ENCODE measurements at regions not wholly inside any gene's neighbourhood (a gene's known extent, or its start where the extent isn't known, plus 50 kb on each side); places are given as distances from the start of the nearest gene placed in this dataset.

- DNase-seq (ENCODE audit: low read depth) = no peak
- no peak overlapping the region for H3K4me3 ChIP-seq (ENCODE audit: control insufficient read depth, low read depth, low read length)
- TF ChIP-seq CTCF (conservative IDR thresholded peaks at IDR 0.05; ENCODE audit: control insufficient read depth, insufficient read depth, low read depth, low read length) = no peak
Observed at GRCh38 chr20:60806354-60806753, 445.7 kb upstream of the CDH4 start.

GRCh38 chr20:60806824-60807223 lies 445.2 kb upstream of the CDH4 start:
- DNase-seq (ENCODE audit: low read depth) = no peak
- H3K4me3 ChIP-seq (ENCODE audit: control insufficient read depth, low read depth, low read length) = no peak overlapping the region
- no peak for TF ChIP-seq CTCF (conservative IDR thresholded peaks at IDR 0.05; ENCODE audit: control insufficient read depth, insufficient read depth, low read depth, low read length)

- no peak for DNase-seq (ENCODE audit: low read depth)
- no peak overlapping the region for H3K4me3 ChIP-seq (ENCODE audit: control insufficient read depth, low read depth, low read length)
- no peak for TF ChIP-seq CTCF (conservative IDR thresholded peaks at IDR 0.05; ENCODE audit: control insufficient read depth, insufficient read depth, low read depth, low read length)
Observed at GRCh38 chr20:60808003-60808672, 443.9 kb upstream of the CDH4 start.

- DNase-seq (ENCODE audit: low read depth) = no peak
- TF ChIP-seq CTCF (conservative IDR thresholded peaks at IDR 0.05; ENCODE audit: control insufficient read depth, insufficient read depth, low read depth, low read length) = no peak
- no peak overlapping the region for H3K4me3 ChIP-seq (ENCODE audit: control insufficient read depth, low read depth, low read length)
Observed at GRCh38 chr20:60808701-60809100, 443.4 kb upstream of the CDH4 start.

GRCh38 chr20:60810561-60810960 lies 441.5 kb upstream of the CDH4 start:
- no peak overlapping the region for H3K4me3 ChIP-seq (ENCODE audit: control insufficient read depth, low read depth, low read length)
- TF ChIP-seq CTCF (conservative IDR thresholded peaks at IDR 0.05; ENCODE audit: control insufficient read depth, insufficient read depth, low read depth, low read length) = no peak
- DNase-seq (ENCODE audit: low read depth) = no peak

GRCh38 chr20:60812561-60812960 lies 439.5 kb upstream of the CDH4 start:
- DNase-seq (ENCODE audit: low read depth) = no peak
- H3K4me3 ChIP-seq (ENCODE audit: control insufficient read depth, low read depth, low read length) = no peak overlapping the region
- no peak for TF ChIP-seq CTCF (conservative IDR thresholded peaks at IDR 0.05; ENCODE audit: control insufficient read depth, insufficient read depth, low read depth, low read length)

GRCh38 chr20:60813066-60813465 lies 439.0 kb upstream of the CDH4 start:
- H3K4me3 ChIP-seq (ENCODE audit: control insufficient read depth, low read depth, low read length) = no peak overlapping the region
- DNase-seq (ENCODE audit: low read depth) = no peak
- no peak for TF ChIP-seq CTCF (conservative IDR thresholded peaks at IDR 0.05; ENCODE audit: control insufficient read depth, insufficient read depth, low read depth, low read length)

Data from fibroblast of mammary gland (primary cell).